Fibroblast of lung (primary cell): ENCODE measurements at regions not wholly inside any gene's neighbourhood (a gene's known extent, or its start where the extent isn't known, plus 50 kb on each side); places are given as distances from the start of the nearest gene placed in this dataset.

Source experiments
- DNase-seq, 2 donors: peaks; one replicate each; pipeline versions ENCODE4 v3.0.0 to v3.0.0-alpha.2; 2010; ENCODE audit warnings: low read depth in 2 of 2
- H2AFZ ChIP-seq: 2 replicates; pipeline ENCODE4 v1.5.1; 2012; ENCODE audit warnings: low read length, control low read depth, inconsistent platforms
- H3K27ac ChIP-seq: 2 replicates; pipeline ENCODE4 v1.5.1; 2011; ENCODE audit warnings: low read length, control low read depth; ENCODE audit not compliant: insufficient read depth
- H3K27me3 ChIP-seq: 2 replicates; pipeline ENCODE4 v1.5.1; 2011; ENCODE audit warnings: mild to moderate bottlenecking, low read length; ENCODE audit not compliant: control insufficient read depth, insufficient read depth
- H3K36me3 ChIP-seq: 2 replicates; pipeline ENCODE4 v1.5.1; 2011; ENCODE audit warnings: low read length; ENCODE audit not compliant: control insufficient read depth, insufficient read depth
- H3K4me1 ChIP-seq: 2 replicates; pipeline ENCODE4 v1.5.1; 2011; ENCODE audit warnings: low read length; ENCODE audit not compliant: control insufficient read depth, insufficient read depth; ENCODE audit errors: extremely low read depth
- H3K4me2 ChIP-seq: 2 replicates; pipeline ENCODE4 v1.5.1; 2011; ENCODE audit warnings: low read length, control low read depth; ENCODE audit not compliant: insufficient read depth; ENCODE audit errors: extremely low read depth
- H3K4me3 ChIP-seq, 4 experiments: fragments of 200-600 bp in 1 of 4; sonication (generic) in 1 of 4; replicated peaks in 1 of 4; 2 replicates each; pipeline ENCODE4 v1.5.1; 2011 to 2016; ENCODE audit warnings: low read length in 4 of 4, low read depth in 3 of 4, mild to moderate bottlenecking in 3 of 4, control low read depth in 2 of 4, inconsistent platforms in 1 of 4, mixed read lengths in 1 of 4; ENCODE audit not compliant: insufficient read depth in 1 of 4; ENCODE audit errors: control extremely low read depth in 1 of 4
- H3K79me2 ChIP-seq: 2 replicates; pipeline ENCODE4 v1.5.1; 2012; ENCODE audit warnings: mild to moderate bottlenecking, low read length, inconsistent platforms; ENCODE audit not compliant: control insufficient read depth, insufficient read depth
- H3K9ac ChIP-seq: 2 replicates; pipeline ENCODE4 v1.5.1; 2011; ENCODE audit warnings: mild to moderate bottlenecking, low read length, control low read depth; ENCODE audit not compliant: insufficient read depth
- H3K9me3 ChIP-seq: 2 replicates; pipeline ENCODE4 v1.5.1; 2012; ENCODE audit warnings: low read depth, low read length; ENCODE audit not compliant: control insufficient read depth, insufficient read depth
- H4K20me1 ChIP-seq: 2 replicates; pipeline ENCODE4 v1.5.1; 2011; ENCODE audit warnings: low read length; ENCODE audit not compliant: control insufficient read depth, insufficient read depth; ENCODE audit errors: extremely low read depth
- CTCF ChIP-seq, 2 donors: IDR thresholded peaks in 1 of 2; conservative IDR thresholded peaks in 1 of 2; 1 replicate in 1 of 2; 2 replicates in 1 of 2; pipeline ENCODE4 v1.5.1; 2011 to 2012; ENCODE audit warnings: low read length in 2 of 2, control low read depth in 1 of 2, inconsistent platforms in 1 of 2, low read depth in 1 of 2, mild to moderate bottlenecking in 1 of 2
- EZH2 ChIP-seq: IDR thresholded peaks from 2 replicates; pipeline ENCODE4 v1.5.1; 2012; ENCODE audit warnings: low read length, control low read depth, mild to moderate bottlenecking; ENCODE audit errors: missing control alignments

DNA sequence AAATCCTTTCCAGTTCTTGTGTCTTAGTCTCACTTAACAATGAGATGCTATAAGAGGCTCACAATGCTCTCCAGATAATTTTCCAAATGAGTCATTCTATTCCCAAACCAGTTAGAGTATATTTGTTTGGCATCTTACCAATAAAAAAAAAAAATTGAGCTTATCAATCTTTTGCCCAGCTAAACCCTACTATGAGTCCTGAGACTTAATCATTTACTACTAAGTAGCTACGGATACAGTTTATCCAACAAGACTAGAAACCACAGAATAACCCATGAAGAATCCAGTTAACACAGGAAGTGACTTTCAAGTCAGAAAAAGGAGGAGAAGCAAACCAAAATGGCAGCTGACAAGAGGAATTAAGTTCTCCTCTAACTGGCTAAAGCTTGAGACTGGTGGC is 330.3 kb upstream of the XYLT1 start:
- Histone ChIP-seq H3K27me3 (no peaks in the 10 kb centered on the region), H3K9me3 (no peaks in the 10 kb centered on the region), H3K9ac (no peak overlapping the region), H3K27ac (no peak overlapping the region), H3K4me2 (no peak overlapping the region), H3K36me3 (no peaks in the 10 kb centered on the region), H4K20me1 (peaks cover 2% of the 10 kb centered on the region), H3K4me1 (no peaks in the 10 kb centered on the region), H3K79me2 (no peaks in the 10 kb centered on the region), H3K4me3 (no peak overlapping the region), H2AFZ (no peak overlapping the region)
- no peak for TF ChIP-seq CTCF (conservative IDR thresholded peaks at IDR 0.05 in 1 of 2, IDR thresholded peaks at IDR 0.05 in 1 of 2; ENCODE audit: low read depth in 1 of 2, low read length in 2 of 2)
- no peak for TF ChIP-seq EZH2
- peak; percentile 4 to 82 for DNase-seq

DNA sequence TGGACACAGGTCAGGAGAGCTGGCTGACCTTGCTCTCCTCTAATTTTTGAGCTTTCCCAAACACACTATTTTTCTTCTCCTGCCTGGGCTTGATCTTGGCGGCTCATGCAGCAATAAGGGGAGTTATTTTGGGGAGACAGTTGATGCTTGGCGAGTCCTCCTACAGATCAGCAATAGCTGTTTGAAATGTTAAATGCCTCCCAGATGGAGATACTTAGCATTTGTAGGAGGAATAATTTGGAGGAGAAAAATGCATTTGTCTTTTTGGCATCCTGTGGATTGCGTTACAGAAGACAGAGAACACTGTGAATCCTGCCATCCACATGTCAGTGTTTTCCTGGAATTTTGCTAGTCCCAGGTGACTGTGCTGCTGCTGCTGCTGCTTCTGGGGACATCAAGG is 328.0 kb upstream of the XYLT1 start:
- TF ChIP-seq CTCF (conservative IDR thresholded peaks at IDR 0.05 in 1 of 2, IDR thresholded peaks at IDR 0.05 in 1 of 2; ENCODE audit: low read depth in 1 of 2, low read length in 2 of 2) (no peak), EZH2 (no peak)
- Histone ChIP-seq H3K9ac (no peak overlapping the region), H3K79me2 (no peaks in the 10 kb centered on the region), H2AFZ (no peak overlapping the region), H3K27me3 (no peaks in the 10 kb centered on the region), H3K4me1 (no peaks in the 10 kb centered on the region), H3K36me3 (no peaks in the 10 kb centered on the region), H3K4me2 (no peak overlapping the region), H4K20me1 (peaks cover 2% of the 10 kb centered on the region), H3K27ac (no peak overlapping the region), H3K4me3 (no peak overlapping the region), H3K9me3 (no peaks in the 10 kb centered on the region)
- no peak for DNase-seq

DNA sequence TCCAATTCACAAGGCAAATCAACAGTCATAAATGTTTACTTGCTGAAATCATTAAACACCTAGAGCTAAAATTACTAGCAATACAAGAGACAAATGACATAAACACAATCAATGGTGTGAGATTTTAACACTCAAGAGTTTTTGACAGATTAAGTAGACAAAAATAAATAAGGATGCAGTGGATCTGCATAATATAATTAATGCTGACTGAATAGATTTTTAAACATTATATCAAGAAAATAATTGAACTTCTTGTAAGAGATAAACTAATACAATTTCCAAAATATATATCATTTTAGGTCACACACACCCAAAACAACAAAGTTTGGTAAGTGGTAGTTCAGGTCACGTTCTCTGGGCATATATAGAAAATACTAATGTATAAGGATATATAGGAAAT is 322.6 kb upstream of the XYLT1 start:
- TF ChIP-seq EZH2 (no peak), CTCF (conservative IDR thresholded peaks at IDR 0.05 in 1 of 2, IDR thresholded peaks at IDR 0.05 in 1 of 2; ENCODE audit: low read depth in 1 of 2, low read length in 2 of 2) (no peak)
- H4K20me1 ChIP-seq = no peaks in the 10 kb centered on the region

More for the DNA sequence above, 322.6 kb upstream of the XYLT1 start:
- Histone ChIP-seq H3K79me2 (no peaks in the 10 kb centered on the region), H3K9ac (no peak overlapping the region), H3K4me3 (no peak overlapping the region), H3K36me3 (no peaks in the 10 kb centered on the region), H3K4me2 (no peak overlapping the region), H2AFZ (no peak overlapping the region), H3K27ac (no peak overlapping the region), H3K4me1 (no peaks in the 10 kb centered on the region), H3K9me3 (no peaks in the 10 kb centered on the region), H3K27me3 (no peaks in the 10 kb centered on the region)
- DNase-seq = no peak
